ENCODE measurements at regions not wholly inside any gene's neighbourhood (a gene's known extent, or its start where the extent isn't known, plus 50 kb on each side); places are given as distances from the start of the nearest gene placed in this dataset.
"Not testable (repeated sequence)": the region's sequence is repeated elsewhere in the genome, so short reads cannot be mapped to it uniquely, and the experiment has no call there.

DNA sequence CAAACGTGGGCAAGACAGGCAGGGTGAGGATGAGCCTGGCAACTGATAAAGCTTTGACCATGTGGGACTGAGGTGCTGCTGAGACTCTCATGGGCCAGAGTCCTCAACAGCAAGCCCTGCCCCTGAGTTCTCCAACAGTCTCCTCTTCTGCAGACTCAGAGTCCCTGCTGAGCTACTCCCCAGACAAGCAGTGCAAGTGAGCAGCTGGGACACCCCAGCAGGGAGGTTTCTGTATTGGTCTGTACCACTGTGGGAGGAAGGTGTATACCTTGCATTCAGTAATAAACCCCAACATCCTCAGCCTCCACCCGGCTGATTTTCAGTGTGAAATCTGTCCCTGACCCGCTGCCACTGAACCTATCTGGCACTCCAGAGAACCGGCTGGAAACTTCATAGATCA lies 542.5 kb downstream of the RPIA start:
- TF ChIP-seq POLR2A (IDR thresholded peaks at IDR 0.05; ENCODE audit: low read depth, low read length); POLR2AphosphoS5 (IDR thresholded peaks at IDR 0.05; ENCODE audit: insufficient read depth, low read depth, low read length); MYC (IDR thresholded peaks at IDR 0.05; ENCODE audit: low read depth, low read length); EZH2 (IDR thresholded peaks at IDR 0.05; ENCODE audit: borderline replicate concordance, low read depth, low read length, severe bottlenecking); JUN (IDR thresholded peaks at IDR 0.05; ENCODE audit: borderline replicate concordance, insufficient read depth, insufficient read length, low read depth); FOS (IDR thresholded peaks at IDR 0.05; ENCODE audit: borderline replicate concordance, insufficient read depth, low read length): not testable (repeated sequence)
- TF ChIP-seq, protein P1, sequence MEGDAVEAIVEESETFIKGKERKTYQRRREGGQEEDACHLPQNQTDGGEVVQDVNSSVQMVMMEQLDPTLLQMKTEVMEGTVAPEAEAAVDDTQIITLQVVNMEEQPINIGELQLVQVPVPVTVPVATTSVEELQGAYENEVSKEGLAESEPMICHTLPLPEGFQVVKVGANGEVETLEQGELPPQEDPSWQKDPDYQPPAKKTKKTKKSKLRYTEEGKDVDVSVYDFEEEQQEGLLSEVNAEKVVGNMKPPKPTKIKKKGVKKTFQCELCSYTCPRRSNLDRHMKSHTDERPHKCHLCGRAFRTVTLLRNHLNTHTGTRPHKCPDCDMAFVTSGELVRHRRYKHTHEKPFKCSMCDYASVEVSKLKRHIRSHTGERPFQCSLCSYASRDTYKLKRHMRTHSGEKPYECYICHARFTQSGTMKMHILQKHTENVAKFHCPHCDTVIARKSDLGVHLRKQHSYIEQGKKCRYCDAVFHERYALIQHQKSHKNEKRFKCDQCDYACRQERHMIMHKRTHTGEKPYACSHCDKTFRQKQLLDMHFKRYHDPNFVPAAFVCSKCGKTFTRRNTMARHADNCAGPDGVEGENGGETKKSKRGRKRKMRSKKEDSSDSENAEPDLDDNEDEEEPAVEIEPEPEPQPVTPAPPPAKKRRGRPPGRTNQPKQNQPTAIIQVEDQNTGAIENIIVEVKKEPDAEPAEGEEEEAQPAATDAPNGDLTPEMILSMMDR (IDR thresholded peaks at IDR 0.05; ENCODE audit: extremely low read depth in 1 of 2, insufficient read depth in 1 of 2, low read depth in 1 of 2, low read length in 2 of 2), result not testable (repeated sequence)
- TF ChIP-seq, protein P2, sequence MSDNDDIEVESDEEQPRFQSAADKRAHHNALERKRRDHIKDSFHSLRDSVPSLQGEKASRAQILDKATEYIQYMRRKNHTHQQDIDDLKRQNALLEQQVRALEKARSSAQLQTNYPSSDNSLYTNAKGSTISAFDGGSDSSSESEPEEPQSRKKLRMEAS (IDR thresholded peaks at IDR 0.05; ENCODE audit: insufficient read depth, insufficient read length), result not testable (repeated sequence)
